Calu3 (cell line): ENCODE measurements at regions not wholly inside any gene's neighbourhood (a gene's known extent, or its start where the extent isn't known, plus 50 kb on each side); places are given as distances from the start of the nearest gene placed in this dataset.
"Not testable (repeated sequence)": the region's sequence is repeated elsewhere in the genome, so short reads cannot be mapped to it uniquely, and the experiment has no call there.

ENCODE experiments used
- BruUV-seq: library from RNA; stranded (reverse); fragments of 400-500 nt; replicated peaks from 2 replicates; lab custom pipeline; 2021; lab: Mats Ljungman, UMichigan
- CTCF ChIA-PET: fragments of 300-600 bp; sonication (Branson Sonifier 250); formaldehyde crosslinking; loops from one replicate; lab custom pipeline; 2022; ENCODE audit warnings: antibody characterized with exemption; lab: Charles Lee
- DNase-seq: peaks from one replicate; pipeline ENCODE4 v3.0.0; 2022
- H3K27ac Mint-ChIP-seq: one replicate; pipeline ENCODE4 v1.8.0; 2022; ENCODE audit warnings: mixed read lengths; ENCODE audit not compliant: unreplicated experiment
- H3K27me3 Mint-ChIP-seq: one replicate; pipeline ENCODE4 v1.8.0; 2022; ENCODE audit warnings: mixed read lengths; ENCODE audit not compliant: unreplicated experiment
- H3K36me3 Mint-ChIP-seq: one replicate; pipeline ENCODE4 v1.8.0; 2022; ENCODE audit warnings: mild to moderate bottlenecking, moderate library complexity, mixed read lengths; ENCODE audit not compliant: insufficient read depth, unreplicated experiment
- H3K4me1 Mint-ChIP-seq: one replicate; pipeline ENCODE4 v1.8.0; 2022; ENCODE audit warnings: mild to moderate bottlenecking, low read depth, mixed read lengths; ENCODE audit not compliant: unreplicated experiment
- H3K4me3 Mint-ChIP-seq: one replicate; pipeline ENCODE4 v1.8.0; 2022; ENCODE audit warnings: mild to moderate bottlenecking, low read depth, moderate library complexity, mixed read lengths; ENCODE audit not compliant: unreplicated experiment
- H3K9me3 Mint-ChIP-seq: one replicate; pipeline ENCODE4 v1.8.0; 2022; ENCODE audit warnings: low read depth, mixed read lengths; ENCODE audit not compliant: unreplicated experiment
- CTCF ChIP-seq: fragments of 200-600 bp; IDR thresholded peaks from one replicate; pipeline ENCODE4 v1.8.0; 2022; ENCODE audit warnings: antibody characterized with exemption; ENCODE audit not compliant: unreplicated experiment
- intact Hi-C: fragments of 100-400 bp; cut with micrococcal nuclease; formaldehyde crosslinking; loops from one replicate; pipeline ENCODE4 v1.10.0; 2022; ENCODE audit not compliant: unreplicated experiment

- no peaks in the 10 kb centered on the region for H3K4me1 Mint-ChIP-seq
- TF ChIP-seq CTCF = no peak
- peaks cover 3% of the 10 kb centered on the region for H3K9me3 Mint-ChIP-seq
- H3K27ac Mint-ChIP-seq = no peak overlapping the region
- no peaks in the 10 kb centered on the region for H3K36me3 Mint-ChIP-seq
- DNase-seq = no peak
- H3K27me3 Mint-ChIP-seq = peaks cover 27% of the 10 kb centered on the region
- CTCF ChIA-PET = no interaction called here
- BruUV-seq = no TSS peak
- H3K4me3 Mint-ChIP-seq = no peak overlapping the region
- intact Hi-C loops = no loop called here
Observed at GRCh38 chr12:131197490-131197889, 243.8 kb downstream of the ADGRD1 start.

- H3K36me3 Mint-ChIP-seq = no peaks in the 10 kb centered on the region
- CTCF ChIA-PET = no interaction called here
- no peak overlapping the region for H3K4me3 Mint-ChIP-seq
- H3K27ac Mint-ChIP-seq = no peak overlapping the region
- peaks cover 11% of the 10 kb centered on the region for H3K27me3 Mint-ChIP-seq
- DNase-seq = no peak
- H3K9me3 Mint-ChIP-seq = no peaks in the 10 kb centered on the region
- H3K4me1 Mint-ChIP-seq = no peaks in the 10 kb centered on the region
- intact Hi-C loops = no loop called here
- no TSS peak for BruUV-seq
- TF ChIP-seq CTCF = no peak
Observed at GRCh38 chr12:131199221-131199620, 245.5 kb downstream of the ADGRD1 start.

- H3K4me1 Mint-ChIP-seq, DNase-seq, BruUV-seq, H3K9me3 Mint-ChIP-seq, intact Hi-C loops, H3K36me3 Mint-ChIP-seq, CTCF ChIA-PET, H3K27ac Mint-ChIP-seq, H3K4me3 Mint-ChIP-seq: not testable (repeated sequence)
- H3K27me3 Mint-ChIP-seq = peaks cover 23% of the 10 kb centered on the region
Observed at GRCh38 chr12:131201912-131202311, 248.2 kb downstream of the ADGRD1 start.

- Mint-ChIP-seq H3K4me1 (no peaks in the 10 kb centered on the region), H3K9me3 (no peaks in the 10 kb centered on the region), H3K27me3 (peaks cover 23% of the 10 kb centered on the region), H3K27ac (no peak overlapping the region), H3K36me3 (no peaks in the 10 kb centered on the region), H3K4me3 (no peak overlapping the region)
- no peak for DNase-seq
- no peak for TF ChIP-seq CTCF
- no TSS peak for BruUV-seq
- CTCF ChIA-PET = no interaction called here
- intact Hi-C loops = no loop called here
Observed at GRCh38 chr12:131202592-131203378, 249.1 kb downstream of the ADGRD1 start.
